HUES6 (cell line): ENCODE measurements at regions not wholly inside any gene's neighbourhood (a gene's known extent, or its start where the extent isn't known, plus 50 kb on each side); places are given as distances from the start of the nearest gene placed in this dataset.

Source experiments
- H3K27ac ChIP-seq: 2 replicates; pipeline ENCODE4 v1.7.0; 2013; ENCODE audit warnings: low read depth, mild to moderate bottlenecking, low read length, inconsistent platforms
- H3K27me3 ChIP-seq: 2 replicates; pipeline ENCODE4 v1.6.1; 2013; ENCODE audit warnings: low read length; ENCODE audit not compliant: control insufficient read depth, insufficient read depth
- H3K36me3 ChIP-seq: 2 replicates; pipeline ENCODE4 v1.6.1; 2013; ENCODE audit warnings: low read length; ENCODE audit not compliant: control insufficient read depth, insufficient read depth
- H3K4me1 ChIP-seq: 2 replicates; pipeline ENCODE4 v1.6.1; 2013; ENCODE audit warnings: low read length; ENCODE audit not compliant: control insufficient read depth, insufficient read depth
- H3K4me3 ChIP-seq: 2 replicates; pipeline ENCODE4 v1.5.1; 2013; ENCODE audit warnings: low read depth, low read length
- H3K9ac ChIP-seq: one replicate; pipeline ENCODE4 v1.6.1; 2013; ENCODE audit warnings: mild to moderate bottlenecking, low read length
- H3K9me3 ChIP-seq: 2 replicates; pipeline ENCODE4 v1.6.1; 2013; ENCODE audit warnings: low read depth, low read length; ENCODE audit not compliant: control insufficient read depth, insufficient read depth

DNA sequence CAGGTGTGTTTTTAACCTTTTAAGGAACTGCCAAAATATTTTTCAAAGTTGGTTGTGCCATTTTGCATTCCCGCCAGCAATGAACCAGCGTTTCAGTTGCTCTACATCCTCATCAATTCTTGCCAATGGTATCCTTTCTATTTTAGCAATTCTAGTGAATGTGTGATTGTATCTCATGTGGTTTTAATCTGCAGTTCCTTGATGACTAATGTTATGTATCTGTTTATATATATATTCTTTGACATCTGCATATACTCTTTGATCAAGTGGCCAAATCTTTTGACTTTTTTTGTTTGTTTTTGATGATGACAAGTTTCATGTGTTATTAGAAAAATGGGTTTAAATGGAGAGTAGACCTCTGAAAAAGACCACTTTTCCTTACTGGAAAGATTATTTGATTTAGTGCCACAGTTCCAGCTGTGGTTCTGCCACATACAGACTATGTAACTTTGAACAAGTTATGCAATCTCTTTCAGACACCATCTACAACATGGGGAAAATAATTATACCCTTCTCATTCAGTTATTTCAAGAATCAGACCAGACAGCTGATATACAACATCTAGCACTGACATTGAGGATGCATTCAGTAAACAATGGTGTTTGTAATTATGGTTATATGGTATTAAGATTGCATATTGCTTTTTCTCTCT, 146.3 kb upstream of the CNOT2 start:
- H3K4me1 ChIP-seq, result no peaks in the 10 kb centered on the region
- H3K9ac ChIP-seq, result no peak overlapping the region
- no peak overlapping the region for H3K4me3 ChIP-seq
- H3K27me3 ChIP-seq, result no peaks in the 10 kb centered on the region
- no peaks in the 10 kb centered on the region for H3K9me3 ChIP-seq
- H3K27ac ChIP-seq, result no peak overlapping the region
- H3K36me3 ChIP-seq, result no peaks in the 10 kb centered on the region

DNA sequence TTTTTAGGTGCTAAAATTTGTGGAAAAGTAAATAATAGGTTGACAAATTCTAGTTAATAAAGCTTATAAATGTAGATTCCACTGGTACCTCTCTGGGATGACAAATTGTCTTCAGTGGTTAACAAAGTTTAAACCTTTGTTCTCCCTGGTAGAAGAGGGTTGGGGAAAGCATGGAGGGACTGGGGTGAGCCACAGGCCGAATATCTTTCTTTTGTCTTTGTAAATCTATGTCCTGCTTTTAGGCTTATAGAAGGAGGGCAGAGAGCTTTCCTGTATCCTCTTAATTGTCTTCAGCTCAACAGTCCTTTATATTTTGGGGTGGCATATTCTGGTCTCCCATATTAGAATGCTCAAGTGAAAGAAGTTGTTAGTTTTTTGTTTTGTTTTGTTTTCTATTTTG, 142.2 kb upstream of the CNOT2 start:
- Histone ChIP-seq H3K9me3 (no peaks in the 10 kb centered on the region), H3K27ac (no peak overlapping the region), H3K36me3 (no peaks in the 10 kb centered on the region), H3K27me3 (no peaks in the 10 kb centered on the region), H3K4me3 (no peak overlapping the region), H3K9ac (no peak overlapping the region), H3K4me1 (peaks cover 16% of the 10 kb centered on the region)

DNA sequence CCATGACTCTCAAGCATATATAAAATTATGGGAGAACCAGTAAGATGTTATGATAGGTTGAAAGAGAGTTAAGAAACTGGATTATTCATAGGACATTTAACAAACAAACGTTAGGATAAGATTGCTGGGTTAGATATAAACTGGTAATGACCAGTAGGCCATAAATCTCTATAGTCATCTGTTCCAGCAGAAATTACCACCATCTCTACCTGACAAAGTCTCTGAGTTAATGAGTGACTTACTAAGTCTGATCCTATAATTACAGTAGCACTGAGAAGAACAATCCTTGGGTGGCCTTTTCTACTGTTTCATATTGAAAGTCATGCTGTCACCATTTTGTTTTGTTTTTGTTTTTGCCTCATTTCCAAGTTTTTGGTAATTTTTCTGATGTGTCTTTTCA, 136.9 kb upstream of the CNOT2 start:
- Histone ChIP-seq H3K9me3 (peaks cover 13% of the 10 kb centered on the region; the same call in 1 of the 2 replicates), H3K4me1 (peaks cover 16% of the 10 kb centered on the region), H3K36me3 (no peaks in the 10 kb centered on the region), H3K9ac (no peak overlapping the region), H3K27ac (no peak overlapping the region), H3K4me3 (no peak overlapping the region), H3K27me3 (no peaks in the 10 kb centered on the region)

DNA sequence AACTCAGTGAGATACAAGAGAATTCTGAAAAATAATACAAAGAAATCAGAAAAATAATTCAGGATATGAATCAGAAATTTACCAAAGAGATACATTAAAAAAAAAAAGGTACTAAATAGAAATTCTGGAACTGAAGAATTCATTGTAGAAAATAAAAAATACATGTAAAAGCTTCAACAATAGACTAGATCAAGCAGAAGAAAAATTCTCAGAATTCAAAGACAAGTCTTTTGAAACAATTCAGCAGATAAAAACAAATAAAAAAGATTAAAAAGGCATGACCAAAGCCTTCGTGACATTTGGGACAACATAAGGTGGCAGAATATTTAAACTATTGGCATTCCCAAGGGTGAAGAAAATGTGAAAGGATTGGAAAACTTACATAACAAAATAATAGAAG, 133.1 kb upstream of the CNOT2 start:
- Histone ChIP-seq H3K4me1 (peaks cover 5% of the 10 kb centered on the region; the same call in 1 of the 2 replicates), H3K27me3 (no peaks in the 10 kb centered on the region), H3K27ac (no peak overlapping the region), H3K36me3 (no peaks in the 10 kb centered on the region), H3K9me3 (peaks cover 15% of the 10 kb centered on the region; the same call in 1 of the 2 replicates), H3K4me3 (no peak overlapping the region), H3K9ac (no peak overlapping the region)

DNA sequence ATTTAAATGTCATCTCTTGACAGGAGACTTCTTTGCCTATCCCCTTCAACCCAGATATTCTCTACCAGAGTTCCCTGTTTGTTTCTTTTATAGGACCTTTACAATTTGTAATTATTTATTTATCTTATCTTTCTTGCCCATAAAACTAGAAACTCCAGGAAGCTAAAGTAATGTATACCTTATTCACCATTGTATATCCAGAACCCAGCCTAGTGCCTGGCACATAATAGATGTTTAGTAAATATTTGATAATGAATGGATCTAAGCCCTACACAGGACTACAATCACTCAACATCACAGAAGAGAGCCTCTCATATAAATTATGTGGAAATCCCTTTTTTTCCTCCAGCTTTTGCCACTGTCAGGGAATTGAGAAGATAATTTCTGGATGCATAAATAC, 125.6 kb upstream of the CNOT2 start:
- H3K36me3 ChIP-seq, result no peaks in the 10 kb centered on the region
- H3K27me3 ChIP-seq, result no peaks in the 10 kb centered on the region
- H3K4me1 ChIP-seq, result no peaks in the 10 kb centered on the region
- peaks cover 3% of the 10 kb centered on the region; the same call in 1 of the 2 replicates for H3K9me3 ChIP-seq
- H3K4me3 ChIP-seq, result no peak overlapping the region
- H3K9ac ChIP-seq, result no peak overlapping the region
- H3K27ac ChIP-seq, result no peak overlapping the region

DNA sequence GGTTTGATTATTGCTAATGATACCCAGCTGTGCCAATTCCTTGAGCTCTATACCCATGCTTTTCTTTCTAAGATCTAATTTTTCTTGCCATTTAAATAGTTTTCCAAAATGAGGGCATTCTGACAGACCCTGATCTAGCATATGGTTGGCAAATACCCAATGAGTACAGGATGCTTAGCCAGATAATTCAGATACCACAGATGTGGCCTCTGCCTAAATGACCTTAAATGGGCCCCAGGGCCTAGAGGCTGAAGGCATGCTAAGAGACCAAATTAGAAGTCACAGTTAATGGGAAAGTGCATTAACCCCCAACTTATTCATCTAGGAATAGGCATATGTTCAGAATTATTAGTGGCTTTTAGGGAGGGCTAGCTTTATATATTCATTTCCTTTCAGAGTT, 122.3 kb upstream of the CNOT2 start:
- no peaks in the 10 kb centered on the region for H3K4me1 ChIP-seq
- H3K27me3 ChIP-seq, result no peaks in the 10 kb centered on the region
- H3K27ac ChIP-seq, result no peak overlapping the region
- no peaks in the 10 kb centered on the region for H3K36me3 ChIP-seq
- no peak overlapping the region for H3K9ac ChIP-seq
- no peaks in the 10 kb centered on the region for H3K9me3 ChIP-seq
- no peak overlapping the region for H3K4me3 ChIP-seq

DNA sequence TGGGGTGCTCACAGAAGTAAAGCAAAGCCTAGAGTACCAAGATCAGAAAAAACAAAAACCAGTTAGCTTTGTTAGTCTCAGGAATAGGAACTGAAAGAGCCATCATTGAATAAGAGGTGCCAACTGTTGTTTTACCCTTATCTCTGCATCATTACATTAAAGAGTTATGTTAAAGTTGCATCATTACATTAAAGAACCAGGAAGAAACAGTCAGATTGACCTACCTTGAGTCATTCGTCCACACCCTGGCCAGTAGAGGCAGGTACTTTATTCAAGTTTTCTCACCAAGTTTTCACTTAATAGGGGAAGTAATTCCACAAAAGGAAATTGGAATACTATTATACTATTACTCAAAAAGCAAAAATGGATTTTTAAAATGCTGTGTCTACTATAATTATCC, 121.7 kb upstream of the CNOT2 start:
- Histone ChIP-seq H3K9ac (no peak overlapping the region), H3K27ac (no peak overlapping the region), H3K4me3 (no peak overlapping the region), H3K36me3 (no peaks in the 10 kb centered on the region), H3K27me3 (no peaks in the 10 kb centered on the region), H3K4me1 (no peaks in the 10 kb centered on the region), H3K9me3 (no peaks in the 10 kb centered on the region)

DNA sequence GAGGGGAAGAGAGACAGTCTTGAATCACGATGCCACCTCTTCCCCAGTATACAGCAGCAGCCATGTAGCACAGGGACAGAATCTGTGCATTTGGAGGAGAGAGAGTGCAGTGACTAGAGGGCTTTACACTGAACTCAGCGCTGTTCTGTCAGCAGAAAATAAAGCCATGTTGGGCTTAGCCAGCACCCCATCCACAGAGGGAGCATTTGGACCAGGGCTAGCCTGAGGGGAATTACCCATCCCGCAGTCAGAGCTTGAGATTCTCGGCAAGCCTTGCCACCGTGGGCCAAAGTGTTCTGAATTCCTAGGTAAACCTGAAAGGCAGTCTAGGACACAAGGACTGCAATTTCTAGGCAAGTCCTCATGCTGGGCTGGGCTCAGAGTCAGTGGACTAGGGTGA, 120.4 kb upstream of the CNOT2 start:
- H3K9me3 ChIP-seq, result no peaks in the 10 kb centered on the region
- H3K27ac ChIP-seq, result no peak overlapping the region
- H3K4me3 ChIP-seq, result no peak overlapping the region
- H3K9ac ChIP-seq, result no peak overlapping the region
- H3K36me3 ChIP-seq, result no peaks in the 10 kb centered on the region
- H3K4me1 ChIP-seq, result no peaks in the 10 kb centered on the region
- H3K27me3 ChIP-seq, result no peaks in the 10 kb centered on the region

DNA sequence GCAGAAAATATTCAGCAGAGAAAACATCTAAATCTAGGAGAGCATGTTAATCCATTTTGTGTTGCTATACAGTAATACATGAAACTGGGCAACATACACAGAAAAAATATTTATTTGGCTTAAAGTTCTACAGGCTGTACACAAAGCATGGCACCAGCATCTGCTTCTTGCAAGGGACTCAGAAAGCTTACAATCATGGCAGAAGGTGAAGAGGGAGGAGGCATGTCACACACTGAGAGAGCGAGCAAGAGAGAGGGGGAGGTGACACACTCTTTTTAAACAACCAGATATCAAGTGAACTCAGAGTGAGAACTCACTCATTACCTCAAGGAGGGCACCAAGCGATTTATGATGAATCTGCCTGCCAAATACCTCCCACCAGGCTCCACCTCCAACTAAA, 94.2 kb upstream of the CNOT2 start:
- H3K27ac ChIP-seq, result no peak overlapping the region
- no peaks in the 10 kb centered on the region for H3K4me1 ChIP-seq
- peaks cover 25% of the 10 kb centered on the region for H3K9me3 ChIP-seq
- H3K27me3 ChIP-seq, result no peaks in the 10 kb centered on the region
- no peak overlapping the region for H3K4me3 ChIP-seq
- no peak overlapping the region for H3K9ac ChIP-seq
- no peaks in the 10 kb centered on the region for H3K36me3 ChIP-seq

DNA sequence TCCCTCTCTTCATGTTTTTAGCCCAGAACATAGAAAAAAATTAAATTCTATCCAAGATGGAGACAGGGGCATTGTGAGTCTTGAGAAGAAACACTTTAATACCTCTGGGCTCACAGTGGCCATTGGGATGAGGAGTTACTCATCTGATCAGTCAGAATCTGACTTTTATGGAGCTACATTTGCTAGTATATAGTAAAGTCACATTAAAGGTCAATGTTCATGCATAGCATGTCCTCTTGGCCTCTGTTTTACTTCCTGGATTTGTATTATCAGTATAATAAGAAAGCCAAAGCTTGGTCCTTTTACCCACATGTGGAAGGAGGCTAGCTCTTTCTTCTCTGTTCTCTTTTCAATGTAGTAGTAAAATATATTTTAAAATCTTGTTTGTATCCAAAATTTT, 93.6 kb upstream of the CNOT2 start:
- H3K9me3 ChIP-seq, result peaks cover 31% of the 10 kb centered on the region
- H3K27me3 ChIP-seq, result no peaks in the 10 kb centered on the region
- H3K4me1 ChIP-seq, result no peaks in the 10 kb centered on the region
- no peak overlapping the region for H3K27ac ChIP-seq
- H3K36me3 ChIP-seq, result no peaks in the 10 kb centered on the region
- H3K4me3 ChIP-seq, result no peak overlapping the region
- H3K9ac ChIP-seq, result no peak overlapping the region

DNA sequence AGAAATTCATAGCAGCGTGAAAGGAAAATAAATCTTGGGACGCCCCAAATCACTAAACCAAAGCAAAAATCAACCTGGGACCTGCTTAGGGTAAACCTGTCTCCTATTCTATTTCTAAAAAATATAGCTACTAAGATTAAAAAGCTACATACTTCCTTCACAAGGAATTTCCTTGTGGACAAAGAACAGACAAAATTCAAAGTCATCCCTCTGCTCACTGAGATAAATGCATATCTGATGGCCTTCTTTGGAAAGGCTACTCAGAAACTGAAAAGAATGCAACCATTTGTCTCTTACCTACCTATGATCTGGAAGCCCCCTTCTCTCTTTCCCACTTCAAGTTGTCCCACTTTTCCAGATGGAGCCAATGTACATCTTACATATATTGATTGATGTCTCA, 93.0 kb upstream of the CNOT2 start:
- H3K9me3 ChIP-seq, result peaks cover 35% of the 10 kb centered on the region
- H3K9ac ChIP-seq, result no peak overlapping the region
- no peak overlapping the region for H3K27ac ChIP-seq
- H3K36me3 ChIP-seq, result no peaks in the 10 kb centered on the region
- no peaks in the 10 kb centered on the region for H3K4me1 ChIP-seq
- H3K27me3 ChIP-seq, result no peaks in the 10 kb centered on the region
- H3K4me3 ChIP-seq, result no peak overlapping the region

DNA sequence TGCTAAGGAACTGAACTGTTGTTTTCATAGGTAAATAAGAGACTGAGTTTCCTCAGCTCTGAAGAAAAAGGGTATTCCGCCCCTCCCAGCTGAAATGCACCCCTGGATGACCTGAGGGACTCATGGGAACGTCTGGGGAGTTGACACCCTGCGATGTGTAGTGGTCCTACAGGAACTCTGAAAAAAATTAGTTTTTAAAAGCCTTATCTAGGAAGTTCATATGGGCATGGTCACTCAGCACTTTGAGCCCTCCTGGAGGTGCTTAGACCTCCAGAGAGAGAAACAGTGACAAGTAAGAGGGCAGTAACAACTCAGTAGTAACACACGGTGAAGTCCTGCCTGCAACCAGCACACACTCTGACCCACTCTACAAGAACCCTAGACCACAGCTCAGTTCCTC, 91.2 kb upstream of the CNOT2 start:
- no peak overlapping the region for H3K4me3 ChIP-seq
- H3K36me3 ChIP-seq, result no peaks in the 10 kb centered on the region
- H3K9me3 ChIP-seq, result peaks cover 48% of the 10 kb centered on the region
- no peaks in the 10 kb centered on the region for H3K4me1 ChIP-seq
- H3K27ac ChIP-seq, result no peak overlapping the region
- H3K27me3 ChIP-seq, result no peaks in the 10 kb centered on the region
- H3K9ac ChIP-seq, result no peak overlapping the region
